Esophagus mucosa (tissue), 1 donor: ENCODE measurements at regions not wholly inside any gene's neighbourhood (a gene's known extent, or its start where the extent isn't known, plus 50 kb on each side); places are given as distances from the start of the nearest gene placed in this dataset.
"Not testable (repeated sequence)": the region's sequence is repeated elsewhere in the genome, so short reads cannot be mapped to it uniquely, and the experiment has no call there.

Source experiments
- ATAC-seq: fragments of 200-7000 bp; cut with Tn5 transposase; one replicate; pipeline ENCODE4 v1.9.1; 2020
- donor health status: DM: yes; HTN: yes; CAD: no.

GRCh38 chr6:28658475-28659249 lies 133.0 kb downstream of the GPX5 start:
- no peak for ATAC-seq

GRCh38 chr6:28659250-28659566 lies 133.5 kb downstream of the GPX5 start:
- ATAC-seq = no peak

GRCh38 chr6:28661097-28661713 lies 135.5 kb downstream of the GPX5 start:
- ATAC-seq = no peak

GRCh38 chr6:28664870-28665396 lies 139.3 kb downstream of the GPX5 start:
- ATAC-seq = no peak

GRCh38 chr6:28673417-28673786 lies 147.7 kb downstream of the GPX5 start:
- no peak for ATAC-seq

- peak; percentile 78 for ATAC-seq
Measured at GRCh38 chr6:28673787-28674671, 148.3 kb downstream of the GPX5 start.

- no peak for ATAC-seq
Measured at GRCh38 chr6:28675600-28675999, 149.9 kb downstream of the GPX5 start.

GRCh38 chr6:28682542-28682941 lies 156.9 kb downstream of the GPX5 start:
- no peak for ATAC-seq

GRCh38 chr6:28682956-28683685 lies 157.4 kb downstream of the GPX5 start:
- not testable (repeated sequence) for ATAC-seq

- ATAC-seq = peak; percentile 60
Measured at GRCh38 chr6:28683945-28684538, 158.4 kb downstream of the GPX5 start.

GRCh38 chr6:28685960-28686359 lies 160.3 kb downstream of the GPX5 start:
- ATAC-seq = not testable (repeated sequence)

GRCh38 chr6:28686446-28687027 lies 160.9 kb downstream of the GPX5 start:
- ATAC-seq = not testable (repeated sequence)

GRCh38 chr6:28687309-28687981 lies 161.8 kb downstream of the GPX5 start:
- ATAC-seq = not testable (repeated sequence)

GRCh38 chr6:28691991-28692390 lies 166.3 kb downstream of the GPX5 start:
- ATAC-seq = not testable (repeated sequence)

GRCh38 chr6:28693033-28693750 lies 167.5 kb downstream of the GPX5 start:
- no peak for ATAC-seq

- ATAC-seq = no peak
Measured at GRCh38 chr6:28693751-28694443, 168.2 kb downstream of the GPX5 start.

GRCh38 chr6:28695715-28696114 lies 170.0 kb downstream of the GPX5 start:
- ATAC-seq = no peak

- no peak for ATAC-seq
Measured at GRCh38 chr6:28696167-28696566, 170.5 kb downstream of the GPX5 start.

- no peak for ATAC-seq
Measured at GRCh38 chr6:28696682-28697081, 171.0 kb downstream of the GPX5 start.
